Natural killer cell (primary cell): ENCODE measurements at regions not wholly inside any gene's neighbourhood (a gene's known extent, or its start where the extent isn't known, plus 50 kb on each side); places are given as distances from the start of the nearest gene placed in this dataset.

ENCODE experiments used
- ATAC-seq, 3 donors: fragments of 150-1000 bp in 2 of 3; fragments of 200-7000 bp in 1 of 3; cut with Tn5 transposase; 1 replicate in 1 of 3; 2 replicates in 2 of 3; pipeline ENCODE4 v1.10.0; 2021; ENCODE audit warnings: mild to moderate bottlenecking in 2 of 3, moderate library complexity in 2 of 3
- DNase-seq, 2 donors: peaks; one replicate each; pipeline versions ENCODE4 v3.0.0 to v3.0.0-alpha.2; 2013 to 2021; ENCODE audit warnings: mixed read lengths in 1 of 2
- H3K27ac ChIP-seq: one replicate; pipeline ENCODE4 v1.5.1; 2013; ENCODE audit warnings: mild to moderate bottlenecking, low read length
- H3K27me3 ChIP-seq: one replicate; pipeline ENCODE4 v1.6.1; 2013; ENCODE audit warnings: low read length; ENCODE audit not compliant: control insufficient read depth, insufficient read depth
- H3K36me3 ChIP-seq: one replicate; pipeline ENCODE4 v1.6.1; 2013; ENCODE audit warnings: low read length; ENCODE audit not compliant: control insufficient read depth, insufficient read depth
- H3K4me1 ChIP-seq: one replicate; pipeline ENCODE4 v1.6.1; 2013; ENCODE audit warnings: low read length; ENCODE audit not compliant: control insufficient read depth, insufficient read depth
- H3K4me3 ChIP-seq: one replicate; pipeline ENCODE4 v1.5.1; 2013; ENCODE audit warnings: low read length
- H3K9me3 ChIP-seq: one replicate; pipeline ENCODE4 v1.6.1; 2013; ENCODE audit warnings: low read length; ENCODE audit not compliant: control insufficient read depth, insufficient read depth
- H3K27ac Mint-ChIP-seq, 2 donors: one replicate each; pipeline ENCODE4 v1.8.0; 2022; ENCODE audit warnings: mild to moderate bottlenecking in 2 of 2, mixed read lengths in 2 of 2, moderate library complexity in 1 of 2
- H3K27me3 Mint-ChIP-seq, 2 donors: one replicate each; pipeline ENCODE4 v1.8.0; 2022; ENCODE audit warnings: low read depth in 2 of 2, mixed read lengths in 2 of 2
- H3K36me3 Mint-ChIP-seq: one replicate; pipeline ENCODE4 v1.8.0; 2022; ENCODE audit warnings: mixed read lengths
- H3K4me1 Mint-ChIP-seq, 2 donors: one replicate each; pipeline ENCODE4 v1.8.0; 2022; ENCODE audit warnings: mixed read lengths in 2 of 2
- H3K4me3 Mint-ChIP-seq: one replicate; pipeline ENCODE4 v1.8.0; 2022; ENCODE audit warnings: mild to moderate bottlenecking, moderate library complexity, mixed read lengths
- H3K9me3 Mint-ChIP-seq, 2 donors: one replicate each; pipeline ENCODE4 v1.8.0; 2022; ENCODE audit warnings: mixed read lengths in 2 of 2
- CTCF ChIP-seq: fragments of 200-600 bp; IDR thresholded peaks from one replicate; pipeline ENCODE4 v1.8.0; 2022; ENCODE audit warnings: antibody characterized with exemption
- WGBS: methylation state at CpG from one replicate; pipeline ENCODE4 v1.1.7; 2013; ENCODE audit warnings: missing lambda C conversion rate; ENCODE audit not compliant: insufficient coverage; 5-methylcytosine and 5-hydroxymethylcytosine counted together
- intact Hi-C: fragments of 100-400 bp; cut with micrococcal nuclease; formaldehyde crosslinking; loops from one replicate; pipeline ENCODE4 v1.14.2; 2022

- intact Hi-C loops: no loop called here
- Mint-ChIP-seq H3K27ac (no peak overlapping the region), H3K27me3 (peaks cover 0 to 4% of the 10 kb centered on the region in 2 donors), H3K9me3 (no peaks in the 10 kb centered on the region), H3K4me1 (peaks cover 0 to 5% of the 10 kb centered on the region in 2 donors), H3K36me3 (no peaks in the 10 kb centered on the region), H3K4me3 (no peak overlapping the region)
- 85% methylated on average over 5 of the region's 6 CpGs for WGBS
- DNase-seq: no peak
- peaks cover 11% of the 10 kb centered on the region for H3K4me1 ChIP-seq
- H3K36me3 ChIP-seq: no peaks in the 10 kb centered on the region
- no peaks in the 10 kb centered on the region for H3K9me3 ChIP-seq
- no peaks in the 10 kb centered on the region for H3K27me3 ChIP-seq
- ATAC-seq: no peak
- no peak overlapping the region for H3K4me3 ChIP-seq
- TF ChIP-seq CTCF: no peak
- H3K27ac ChIP-seq: no peak overlapping the region
Measured at GRCh38 chr6:6861351-6861894, 246.3 kb upstream of the RREB1 start.

- WGBS: 80% methylated on average over 1 of the region's 4 CpGs
- no peaks in the 10 kb centered on the region for H3K9me3 Mint-ChIP-seq
- Histone ChIP-seq H3K4me3 (no peak overlapping the region), H3K4me1 (peaks cover 6% of the 10 kb centered on the region), H3K27ac (no peak overlapping the region), H3K27me3 (no peaks in the 10 kb centered on the region), H3K36me3 (no peaks in the 10 kb centered on the region), H3K9me3 (no peaks in the 10 kb centered on the region)
- no peak for ATAC-seq
- no peaks in the 10 kb centered on the region for H3K36me3 Mint-ChIP-seq
- no peaks in the 10 kb centered on the region for H3K27me3 Mint-ChIP-seq
- H3K4me3 Mint-ChIP-seq: no peak overlapping the region
- DNase-seq: no peak
- TF ChIP-seq CTCF: no peak
- no peaks in the 10 kb centered on the region for H3K4me1 Mint-ChIP-seq
- intact Hi-C loops: no loop called here
- no peak overlapping the region for H3K27ac Mint-ChIP-seq
Measured at GRCh38 chr6:6861995-6862394, 245.8 kb upstream of the RREB1 start.

DNA sequence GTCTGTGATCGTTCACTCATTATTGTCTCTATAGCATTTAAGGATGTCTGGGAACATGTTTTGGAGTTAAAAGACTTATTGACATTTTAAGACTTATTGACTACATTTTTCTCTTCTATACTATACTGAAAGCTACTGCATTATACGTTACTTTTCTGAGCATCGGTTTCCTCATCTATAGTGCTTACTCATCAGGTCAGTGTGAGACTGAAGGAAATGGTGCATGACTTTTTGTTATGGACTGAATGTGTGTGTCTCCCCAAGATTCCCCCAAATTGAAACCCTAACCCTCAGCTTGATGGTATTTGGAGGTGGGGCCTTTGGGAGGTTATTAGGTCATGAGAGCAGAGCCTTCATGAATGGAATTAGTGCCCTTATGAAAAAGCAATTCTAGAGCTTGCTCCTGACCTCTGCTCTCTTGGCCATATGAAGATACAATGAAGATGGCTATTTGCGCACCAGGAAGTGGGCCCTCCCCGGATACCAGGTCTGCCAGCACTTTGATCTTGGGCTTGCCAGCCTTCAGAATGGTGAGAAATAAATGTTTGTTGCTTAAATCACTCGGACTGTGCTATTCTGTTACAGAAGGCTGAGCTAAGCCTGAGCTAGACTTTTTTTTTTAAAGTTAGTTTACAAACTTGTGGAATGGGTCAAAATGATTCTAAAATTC lies 243.7 kb upstream of the RREB1 start:
- no peaks in the 10 kb centered on the region for H3K27me3 ChIP-seq
- DNase-seq (no peak), ATAC-seq (no peak)
- H3K27ac ChIP-seq: no peak overlapping the region
- no peak for TF ChIP-seq CTCF
- Mint-ChIP-seq H3K27ac (no peak overlapping the region), H3K4me1 (no peaks in the 10 kb centered on the region), H3K27me3 (no peaks in the 10 kb centered on the region), H3K36me3 (no peaks in the 10 kb centered on the region), H3K9me3 (no peaks in the 10 kb centered on the region), H3K4me3 (no peak overlapping the region)
- H3K4me1 ChIP-seq: no peaks in the 10 kb centered on the region
- WGBS: 86% methylated on average over 3 of the region's 6 CpGs
- no peaks in the 10 kb centered on the region for H3K36me3 ChIP-seq
- intact Hi-C loops: no loop called here
- H3K4me3 ChIP-seq: no peak overlapping the region
- H3K9me3 ChIP-seq: no peaks in the 10 kb centered on the region

- no peaks in the 10 kb centered on the region for H3K27me3 ChIP-seq
- H3K36me3 ChIP-seq: no peaks in the 10 kb centered on the region
- H3K27ac Mint-ChIP-seq: no peak overlapping the region
- intact Hi-C loops: no loop called here
- 84% methylated on average over 5 of the region's 5 CpGs for WGBS
- H3K4me1 ChIP-seq: no peaks in the 10 kb centered on the region
- TF ChIP-seq CTCF: no peak
- no peak overlapping the region for H3K27ac ChIP-seq
- H3K9me3 ChIP-seq: no peaks in the 10 kb centered on the region
- H3K4me3 ChIP-seq: no peak overlapping the region
- ATAC-seq (no peak), DNase-seq (no peak)
- H3K9me3 Mint-ChIP-seq: no peaks in the 10 kb centered on the region
- no peaks in the 10 kb centered on the region for H3K36me3 Mint-ChIP-seq
- H3K27me3 Mint-ChIP-seq: no peaks in the 10 kb centered on the region
- no peak overlapping the region for H3K4me3 Mint-ChIP-seq
- H3K4me1 Mint-ChIP-seq: no peaks in the 10 kb centered on the region
Measured at GRCh38 chr6:6865611-6866010, 242.2 kb upstream of the RREB1 start.
